IPS-NIHi7 (cell line): ENCODE measurements at regions not wholly inside any gene's neighbourhood (a gene's known extent, or its start where the extent isn't known, plus 50 kb on each side); places are given as distances from the start of the nearest gene placed in this dataset.
"Not testable (repeated sequence)": the region's sequence is repeated elsewhere in the genome, so short reads cannot be mapped to it uniquely, and the experiment has no call there.

Source experiments
- DNase-seq: peaks from one replicate; pipeline ENCODE4 v3.0.0; 2012; ENCODE audit warnings: mixed read lengths; ENCODE audit errors: extremely low spot score

GRCh38 chr3:10665592-10665991 is 150.4 kb upstream of the SLC6A11 start:
- no peak for DNase-seq

GRCh38 chr3:10666621-10667020 is 149.4 kb upstream of the SLC6A11 start:
- DNase-seq = no peak

GRCh38 chr3:10667269-10667668 is 148.8 kb upstream of the SLC6A11 start:
- no peak for DNase-seq

GRCh38 chr3:10667901-10668476 is 148.0 kb upstream of the SLC6A11 start:
- no peak for DNase-seq

- no peak for DNase-seq
These were observed 146.5 kb upstream of the SLC6A11 start for GRCh38 chr3:10669490-10670048.

- DNase-seq = no peak
These were observed 143.6 kb upstream of the SLC6A11 start for GRCh38 chr3:10672422-10672821.

- no peak for DNase-seq
These were observed 141.4 kb upstream of the SLC6A11 start for GRCh38 chr3:10674578-10674977.

- DNase-seq = no peak
These were observed 139.1 kb upstream of the SLC6A11 start for GRCh38 chr3:10676905-10677304.

- no peak for DNase-seq
These were observed 137.1 kb upstream of the SLC6A11 start for GRCh38 chr3:10678796-10679376.

GRCh38 chr3:10680796-10681195 is 135.2 kb upstream of the SLC6A11 start:
- no peak for DNase-seq

GRCh38 chr3:10682692-10683091 is 133.3 kb upstream of the SLC6A11 start:
- no peak for DNase-seq

- no peak for DNase-seq
These were observed 132.9 kb upstream of the SLC6A11 start for GRCh38 chr3:10683106-10683505.

GRCh38 chr3:10688126-10688525 is 127.9 kb upstream of the SLC6A11 start:
- no peak for DNase-seq

- no peak for DNase-seq
These were observed 127.4 kb upstream of the SLC6A11 start for GRCh38 chr3:10688548-10689172.

GRCh38 chr3:10692039-10692622 is 123.9 kb upstream of the SLC6A11 start:
- no peak for DNase-seq

GRCh38 chr3:10693457-10693856 is 122.6 kb upstream of the SLC6A11 start:
- no peak for DNase-seq

GRCh38 chr3:10694179-10694578 is 121.8 kb upstream of the SLC6A11 start:
- no peak for DNase-seq

- not testable (repeated sequence) for DNase-seq
These were observed 120.8 kb upstream of the SLC6A11 start for GRCh38 chr3:10695186-10695585.

GRCh38 chr3:10695595-10696285 is 120.3 kb upstream of the SLC6A11 start:
- no peak for DNase-seq

GRCh38 chr3:10697918-10698317 is 118.1 kb upstream of the SLC6A11 start:
- peak; percentile 48 for DNase-seq

- DNase-seq = no peak
These were observed 115.2 kb upstream of the SLC6A11 start for GRCh38 chr3:10700821-10701220.
